Neural crest cell (in vitro differentiated cells): ENCODE measurements at regions not wholly inside any gene's neighbourhood (a gene's known extent, or its start where the extent isn't known, plus 50 kb on each side); places are given as distances from the start of the nearest gene placed in this dataset.

Experiments used
- DNase-seq: peaks from one replicate; pipeline ENCODE4 v3.0.0; 2021; ENCODE audit warnings: low read depth, mixed read lengths, low spot score
- H3K27ac Mint-ChIP-seq: one replicate; pipeline ENCODE4 v1.8.0; 2021; ENCODE audit warnings: mild to moderate bottlenecking, mixed read lengths; ENCODE audit not compliant: unreplicated experiment
- H3K27me3 Mint-ChIP-seq: 2 replicates; pipeline ENCODE4 v1.8.0; 2021; ENCODE audit warnings: low read depth, mild to moderate bottlenecking, mixed read lengths
- H3K36me3 Mint-ChIP-seq: 2 replicates; pipeline ENCODE4 v1.8.0; 2021; ENCODE audit warnings: low read depth, mild to moderate bottlenecking, mixed read lengths
- H3K4me1 Mint-ChIP-seq: 2 replicates; pipeline ENCODE4 v1.8.0; 2021; ENCODE audit warnings: mixed read lengths
- H3K4me3 Mint-ChIP-seq: one replicate; pipeline ENCODE4 v1.8.0; 2021; ENCODE audit warnings: mild to moderate bottlenecking, mixed read lengths
- H3K9me3 Mint-ChIP-seq: 2 replicates; pipeline ENCODE4 v1.8.0; 2021; ENCODE audit warnings: mixed read lengths
- CTCF ChIP-seq: fragments of 200-600 bp; sonication (generic); conservative IDR thresholded peaks from 2 replicates; pipeline ENCODE4 v1.5.0; 2021; ENCODE audit warnings: antibody characterized with exemption, mild to moderate bottlenecking

GRCh38 chr9:2375114-2375513 lies 246.5 kb upstream of the VLDLR start:
- DNase-seq, result no peak
- H3K27ac Mint-ChIP-seq, result no peak overlapping the region

GRCh38 chr9:2377117-2377516 lies 244.5 kb upstream of the VLDLR start:
- Mint-ChIP-seq H3K4me3 (no peak overlapping the region), H3K4me1 (no peaks in the 10 kb centered on the region), H3K36me3 (peaks cover 15% of the 10 kb centered on the region), H3K27ac (no peak overlapping the region), H3K27me3 (no peaks in the 10 kb centered on the region), H3K9me3 (peaks cover 15% of the 10 kb centered on the region)
- no peak for DNase-seq
- TF ChIP-seq CTCF, result no peak

More at GRCh38 chr9:2375114-2375513, 246.5 kb upstream of the VLDLR start:
- no peak for TF ChIP-seq CTCF
- no peak overlapping the region for H3K4me3 Mint-ChIP-seq
- H3K9me3 Mint-ChIP-seq, result peaks cover 18% of the 10 kb centered on the region
- peaks cover 17% of the 10 kb centered on the region for H3K36me3 Mint-ChIP-seq
- H3K4me1 Mint-ChIP-seq, result no peaks in the 10 kb centered on the region
- H3K27me3 Mint-ChIP-seq, result no peaks in the 10 kb centered on the region

GRCh38 chr9:2377834-2378233 lies 243.8 kb upstream of the VLDLR start:
- Mint-ChIP-seq H3K4me1 (no peaks in the 10 kb centered on the region), H3K27ac (no peak overlapping the region), H3K36me3 (peaks cover 15% of the 10 kb centered on the region), H3K27me3 (no peaks in the 10 kb centered on the region), H3K4me3 (no peak overlapping the region), H3K9me3 (peaks cover 15% of the 10 kb centered on the region)
- no peak for DNase-seq
- TF ChIP-seq CTCF, result no peak

GRCh38 chr9:2378266-2378665 lies 243.3 kb upstream of the VLDLR start:
- Mint-ChIP-seq H3K9me3 (peaks cover 15% of the 10 kb centered on the region), H3K4me3 (no peak overlapping the region), H3K27ac (no peak overlapping the region), H3K4me1 (no peaks in the 10 kb centered on the region), H3K36me3 (peaks cover 15% of the 10 kb centered on the region), H3K27me3 (no peaks in the 10 kb centered on the region)
- no peak for DNase-seq
- TF ChIP-seq CTCF, result no peak

- no peak overlapping the region for H3K4me3 Mint-ChIP-seq
- no peaks in the 10 kb centered on the region for H3K4me1 Mint-ChIP-seq
- H3K36me3 Mint-ChIP-seq, result peaks cover 11% of the 10 kb centered on the region
- H3K27ac Mint-ChIP-seq, result no peak overlapping the region
- DNase-seq, result no peak
- H3K27me3 Mint-ChIP-seq, result no peaks in the 10 kb centered on the region
- H3K9me3 Mint-ChIP-seq, result peaks cover 11% of the 10 kb centered on the region
- no peak for TF ChIP-seq CTCF
These were observed 242.8 kb upstream of the VLDLR start for GRCh38 chr9:2378816-2379215.

- peaks cover 11% of the 10 kb centered on the region for H3K4me1 Mint-ChIP-seq
- no peaks in the 10 kb centered on the region for H3K27me3 Mint-ChIP-seq
- no peak for TF ChIP-seq CTCF
- H3K4me3 Mint-ChIP-seq, result no peak overlapping the region
- H3K9me3 Mint-ChIP-seq, result peaks cover 9% of the 10 kb centered on the region
- H3K27ac Mint-ChIP-seq, result no peak overlapping the region
- no peak for DNase-seq
- H3K36me3 Mint-ChIP-seq, result peaks cover under 1% of the 10 kb centered on the region
These were observed 236.8 kb upstream of the VLDLR start for GRCh38 chr9:2384741-2385140.
